Chondrocyte (in vitro differentiated cells): ENCODE measurements at regions not wholly inside any gene's neighbourhood (a gene's known extent, or its start where the extent isn't known, plus 50 kb on each side); places are given as distances from the start of the nearest gene placed in this dataset.
"Not testable (repeated sequence)": the region's sequence is repeated elsewhere in the genome, so short reads cannot be mapped to it uniquely, and the experiment has no call there.

Experiments used
- DNase-seq: peaks from one replicate; pipeline ENCODE4 v3.0.0; 2021; ENCODE audit warnings: mixed read lengths, low spot score
- H3K27ac Mint-ChIP-seq: one replicate; pipeline ENCODE4 v1.8.0; 2021; ENCODE audit warnings: mild to moderate bottlenecking, moderate library complexity, mixed read lengths; ENCODE audit not compliant: unreplicated experiment
- H3K27me3 Mint-ChIP-seq: 2 replicates; pipeline ENCODE4 v1.8.0; 2021; ENCODE audit warnings: low read depth, mixed read lengths
- H3K36me3 Mint-ChIP-seq: 2 replicates; pipeline ENCODE4 v1.8.0; 2021; ENCODE audit warnings: low read depth, mixed read lengths
- H3K4me1 Mint-ChIP-seq: 2 replicates; pipeline ENCODE4 v1.8.0; 2021; ENCODE audit warnings: low read depth, mild to moderate bottlenecking, mixed read lengths
- H3K4me3 Mint-ChIP-seq: one replicate; pipeline ENCODE4 v1.8.0; 2021; ENCODE audit warnings: mild to moderate bottlenecking, moderate library complexity, mixed read lengths; ENCODE audit not compliant: unreplicated experiment
- H3K9me3 Mint-ChIP-seq: 2 replicates; pipeline ENCODE4 v1.8.0; 2021; ENCODE audit warnings: low read depth, mixed read lengths
- TF ChIP-seq, protein P1 (sequence below): fragments of 200-600 bp; sonication (generic); IDR thresholded peaks from 2 replicates; pipeline ENCODE4 v1.5.0; 2021; ENCODE audit warnings: antibody characterized with exemption, mild to moderate bottlenecking, moderate library complexity

GRCh38 chr4:30553706-30554105 is 166.5 kb upstream of the PCDH7 start:
- Mint-ChIP-seq H3K4me1 (no peaks in the 10 kb centered on the region), H3K9me3 (no peaks in the 10 kb centered on the region), H3K27ac (no peak overlapping the region), H3K4me3 (no peak overlapping the region), H3K36me3 (no peaks in the 10 kb centered on the region), H3K27me3 (no peaks in the 10 kb centered on the region)
- DNase-seq: no peak
- TF ChIP-seq, protein P1, sequence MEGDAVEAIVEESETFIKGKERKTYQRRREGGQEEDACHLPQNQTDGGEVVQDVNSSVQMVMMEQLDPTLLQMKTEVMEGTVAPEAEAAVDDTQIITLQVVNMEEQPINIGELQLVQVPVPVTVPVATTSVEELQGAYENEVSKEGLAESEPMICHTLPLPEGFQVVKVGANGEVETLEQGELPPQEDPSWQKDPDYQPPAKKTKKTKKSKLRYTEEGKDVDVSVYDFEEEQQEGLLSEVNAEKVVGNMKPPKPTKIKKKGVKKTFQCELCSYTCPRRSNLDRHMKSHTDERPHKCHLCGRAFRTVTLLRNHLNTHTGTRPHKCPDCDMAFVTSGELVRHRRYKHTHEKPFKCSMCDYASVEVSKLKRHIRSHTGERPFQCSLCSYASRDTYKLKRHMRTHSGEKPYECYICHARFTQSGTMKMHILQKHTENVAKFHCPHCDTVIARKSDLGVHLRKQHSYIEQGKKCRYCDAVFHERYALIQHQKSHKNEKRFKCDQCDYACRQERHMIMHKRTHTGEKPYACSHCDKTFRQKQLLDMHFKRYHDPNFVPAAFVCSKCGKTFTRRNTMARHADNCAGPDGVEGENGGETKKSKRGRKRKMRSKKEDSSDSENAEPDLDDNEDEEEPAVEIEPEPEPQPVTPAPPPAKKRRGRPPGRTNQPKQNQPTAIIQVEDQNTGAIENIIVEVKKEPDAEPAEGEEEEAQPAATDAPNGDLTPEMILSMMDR: no peak

- H3K36me3 Mint-ChIP-seq: no peaks in the 10 kb centered on the region
- H3K27me3 Mint-ChIP-seq: peaks cover 3% of the 10 kb centered on the region
- no peak overlapping the region for H3K27ac Mint-ChIP-seq
- H3K4me3 Mint-ChIP-seq: no peak overlapping the region
- H3K4me1 Mint-ChIP-seq: no peaks in the 10 kb centered on the region
- DNase-seq: no peak
- peaks cover 3% of the 10 kb centered on the region for H3K9me3 Mint-ChIP-seq
- TF ChIP-seq, protein P1: no peak
These were observed 164.4 kb upstream of the PCDH7 start for GRCh38 chr4:30555775-30556174.

DNA sequence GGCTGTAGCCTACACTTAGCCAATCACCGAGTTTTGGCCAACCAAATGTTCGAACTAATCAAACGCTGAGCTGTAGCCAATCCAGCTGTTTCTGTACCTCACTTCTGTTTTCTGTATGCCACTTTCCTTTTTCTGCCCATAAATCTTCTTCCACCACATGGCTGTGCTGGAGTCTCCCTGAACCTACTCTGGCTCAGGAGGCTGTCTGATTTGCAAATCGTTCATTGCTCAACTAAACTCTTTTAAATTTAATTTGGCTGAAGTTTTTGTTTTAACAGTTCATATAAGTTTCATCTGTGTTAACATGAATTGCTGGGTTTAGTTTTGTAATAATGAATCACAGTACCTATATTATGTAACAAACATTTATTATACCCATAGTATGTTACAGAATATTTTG is 160.7 kb upstream of the PCDH7 start:
- TF ChIP-seq, protein P1: no peak
- Mint-ChIP-seq H3K9me3 (peaks cover 24% of the 10 kb centered on the region), H3K4me1 (no peaks in the 10 kb centered on the region), H3K27me3 (peaks cover 3% of the 10 kb centered on the region), H3K27ac (no peak overlapping the region), H3K36me3 (peaks cover 6% of the 10 kb centered on the region), H3K4me3 (no peak overlapping the region)
- no peak for DNase-seq

GRCh38 chr4:30586850-30587249 is 133.3 kb upstream of the PCDH7 start:
- TF ChIP-seq, protein P1: no peak
- no peaks in the 10 kb centered on the region for H3K4me1 Mint-ChIP-seq
- no peak overlapping the region for H3K4me3 Mint-ChIP-seq
- peaks cover 2% of the 10 kb centered on the region for H3K36me3 Mint-ChIP-seq
- H3K27ac Mint-ChIP-seq: no peak overlapping the region
- H3K27me3 Mint-ChIP-seq: no peaks in the 10 kb centered on the region
- peaks cover 10% of the 10 kb centered on the region for H3K9me3 Mint-ChIP-seq
- no peak for DNase-seq

DNA sequence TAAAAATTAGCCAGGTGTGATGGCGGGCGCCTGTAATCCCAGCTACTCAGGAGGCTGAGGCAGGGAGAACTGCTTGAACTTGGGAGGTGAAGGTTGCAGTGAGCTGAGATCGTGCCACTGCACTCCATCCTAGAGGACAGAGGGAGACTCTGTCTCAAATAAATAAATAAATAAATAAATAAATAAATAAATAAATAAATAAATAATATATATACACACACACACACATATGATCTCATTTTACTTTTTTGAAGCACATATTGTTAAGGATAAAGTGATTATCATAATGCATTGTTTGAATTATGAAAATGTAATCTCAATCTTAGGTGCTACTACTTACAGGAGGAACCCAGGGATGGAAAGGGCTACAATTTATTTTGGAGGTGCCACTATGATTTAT is 130.5 kb upstream of the PCDH7 start:
- H3K4me1 Mint-ChIP-seq, H3K36me3 Mint-ChIP-seq, H3K4me3 Mint-ChIP-seq, DNase-seq, H3K27ac Mint-ChIP-seq, H3K27me3 Mint-ChIP-seq: not testable (repeated sequence)
- H3K9me3 Mint-ChIP-seq: peaks cover 10% of the 10 kb centered on the region

DNA sequence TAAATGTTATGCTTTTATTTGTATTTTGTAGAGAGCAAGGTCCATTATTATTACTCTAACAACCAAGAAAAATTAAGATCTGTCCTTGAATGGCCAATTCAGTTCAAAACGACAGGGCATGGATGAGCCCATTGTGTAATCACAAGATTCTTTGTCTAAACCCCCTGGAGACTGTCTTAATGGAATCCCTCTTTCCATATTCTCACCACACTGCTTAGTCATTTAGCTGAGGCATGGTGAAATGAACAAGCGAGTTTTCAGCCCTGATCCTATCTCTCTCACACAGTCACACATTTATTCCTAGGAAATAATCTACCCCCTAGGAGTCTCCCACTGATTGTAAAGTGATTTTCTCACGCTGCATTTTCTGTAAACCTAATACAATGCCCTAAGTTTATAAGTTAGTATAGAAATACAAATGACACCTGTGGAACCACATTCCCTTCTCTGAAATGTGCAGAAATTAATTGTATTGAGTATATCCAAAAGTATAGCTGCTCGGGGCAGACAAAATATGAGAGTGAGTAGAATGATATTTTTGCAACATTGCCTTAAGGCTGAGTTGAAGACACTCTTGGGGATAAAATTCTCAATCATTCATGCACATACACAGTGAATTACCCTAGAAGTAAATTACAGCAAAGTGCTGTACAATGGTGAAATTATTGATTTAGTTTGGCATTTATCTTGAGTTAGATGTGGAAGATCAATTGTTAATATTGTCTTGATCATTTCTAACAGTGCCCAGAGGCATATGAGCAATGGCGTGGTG is 119.7 kb upstream of the PCDH7 start:
- TF ChIP-seq, protein P1: no peak
- Mint-ChIP-seq H3K4me3 (no peak overlapping the region), H3K36me3 (no peaks in the 10 kb centered on the region), H3K27me3 (no peaks in the 10 kb centered on the region), H3K27ac (no peak overlapping the region), H3K9me3 (no peaks in the 10 kb centered on the region), H3K4me1 (peaks cover 5% of the 10 kb centered on the region)
- DNase-seq: no peak
